A549 (cell line): ENCODE measurements at regions not wholly inside any gene's neighbourhood (a gene's known extent, or its start where the extent isn't known, plus 50 kb on each side); places are given as distances from the start of the nearest gene placed in this dataset.

ENCODE experiments used
- CHD2 ChIP-seq: fragments of 150-350 bp; IDR thresholded peaks from 2 replicates; pipeline ENCODE4 v1.6.1; 2014; ENCODE audit warnings: low read length; ENCODE audit not compliant: partially characterized antibody
- EP300 ChIP-seq, 2 experiments: fragments of >200 bp; sonication (Bioruptor Twin); formaldehyde crosslinking; IDR thresholded peaks; 2 replicates in 1 of 2; 3 replicates in 1 of 2; pipeline ENCODE4 v1.6.1; 2016 to 2017
- KDM1A ChIP-seq: fragments of 200-600 bp; sonication (generic); IDR thresholded peaks from 2 replicates; pipeline ENCODE4 v1.6.1; 2016; ENCODE audit warnings: low read depth, mild to moderate bottlenecking
- MAFK ChIP-seq: fragments of 450-650 bp; IDR thresholded peaks from 2 replicates; pipeline ENCODE4 v1.6.1; 2014; ENCODE audit not compliant: partially characterized antibody
- MAZ ChIP-seq: fragments of 150-350 bp; IDR thresholded peaks from 2 replicates; pipeline ENCODE4 v1.6.1; 2014; ENCODE audit warnings: antibody characterized with exemption, low read depth, low read length, borderline replicate concordance
- NFE2L2 ChIP-seq: fragments of 150-350 bp; conservative IDR thresholded peaks from 2 replicates; pipeline ENCODE4 v1.6.1; 2014; ENCODE audit warnings: low read length
- PBX3 ChIP-seq: IDR thresholded peaks from 2 replicates; pipeline ENCODE4 v1.6.1; 2012
- POLR2A ChIP-seq: IDR thresholded peaks from 2 replicates; pipeline ENCODE4 v1.6.1; 2012; ENCODE audit warnings: mild to moderate bottlenecking, low read length
- RFX5 ChIP-seq: fragments of 450-650 bp; IDR thresholded peaks from 2 replicates; pipeline ENCODE4 v1.7.1; 2014; ENCODE audit warnings: antibody characterized with exemption, mild to moderate bottlenecking, moderate library complexity
- TF ChIP-seq, protein P1 (sequence below): fragments of >200 bp; sonication (Bioruptor Twin); formaldehyde crosslinking; IDR thresholded peaks from 3 replicates; pipeline ENCODE4 v1.5.1; 2016

- no peak for TF ChIP-seq POLR2A
- TF ChIP-seq, protein P1, sequence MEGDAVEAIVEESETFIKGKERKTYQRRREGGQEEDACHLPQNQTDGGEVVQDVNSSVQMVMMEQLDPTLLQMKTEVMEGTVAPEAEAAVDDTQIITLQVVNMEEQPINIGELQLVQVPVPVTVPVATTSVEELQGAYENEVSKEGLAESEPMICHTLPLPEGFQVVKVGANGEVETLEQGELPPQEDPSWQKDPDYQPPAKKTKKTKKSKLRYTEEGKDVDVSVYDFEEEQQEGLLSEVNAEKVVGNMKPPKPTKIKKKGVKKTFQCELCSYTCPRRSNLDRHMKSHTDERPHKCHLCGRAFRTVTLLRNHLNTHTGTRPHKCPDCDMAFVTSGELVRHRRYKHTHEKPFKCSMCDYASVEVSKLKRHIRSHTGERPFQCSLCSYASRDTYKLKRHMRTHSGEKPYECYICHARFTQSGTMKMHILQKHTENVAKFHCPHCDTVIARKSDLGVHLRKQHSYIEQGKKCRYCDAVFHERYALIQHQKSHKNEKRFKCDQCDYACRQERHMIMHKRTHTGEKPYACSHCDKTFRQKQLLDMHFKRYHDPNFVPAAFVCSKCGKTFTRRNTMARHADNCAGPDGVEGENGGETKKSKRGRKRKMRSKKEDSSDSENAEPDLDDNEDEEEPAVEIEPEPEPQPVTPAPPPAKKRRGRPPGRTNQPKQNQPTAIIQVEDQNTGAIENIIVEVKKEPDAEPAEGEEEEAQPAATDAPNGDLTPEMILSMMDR: no peak
- no peak for TF ChIP-seq RFX5
- no peak for TF ChIP-seq MAFK
- TF ChIP-seq KDM1A: no peak
- no peak for TF ChIP-seq NFE2L2
- TF ChIP-seq PBX3: no peak
- TF ChIP-seq CHD2: no peak
- TF ChIP-seq EP300 (IDR thresholded peaks at IDR 0.05): no peak
- TF ChIP-seq MAZ: no peak
These were observed 1144.5 kb downstream of the HACE1 start for GRCh38 chr6:103715269-103715668.
